Endothelial cell of umbilical vein (primary cell): ENCODE measurements at regions not wholly inside any gene's neighbourhood (a gene's known extent, or its start where the extent isn't known, plus 50 kb on each side); places are given as distances from the start of the nearest gene placed in this dataset.

Experiments used
- BruUV-seq: library from RNA; stranded (reverse); fragments of 400-500 nt; replicated peaks from 2 replicates; lab custom pipeline; 2021; lab: Mats Ljungman, UMichigan
- CTCF ChIA-PET: fragments of 300-600, 350-600 bp; sonication (Branson Sonifier 250); formaldehyde crosslinking; loops from one replicate; lab custom pipeline; 2021; ENCODE audit warnings: antibody characterized with exemption, inconsistent platforms; lab: Charles Lee
- POLR2A ChIA-PET: fragments of 300-600, 350-600 bp; sonication (Branson Sonifier 250); formaldehyde crosslinking; loops from one replicate; lab custom pipeline; 2021; ENCODE audit warnings: antibody characterized with exemption, inconsistent platforms; lab: Charles Lee
- DNase-seq: peaks from one replicate; pipeline ENCODE4 v3.0.0-alpha.2; 2011; ENCODE audit warnings: low read depth, low spot score
- FAIRE-seq: peaks from 2 replicates; lab custom pipeline; 2011; peaks lifted over from hg19 to GRCh38; lab: Jason Lieb, UNC
- H2AFZ ChIP-seq: 2 replicates; pipeline ENCODE4 v1.6.0; 2012; ENCODE audit warnings: low read depth, low read length, control low read depth, inconsistent platforms
- H3K27ac ChIP-seq: 2 replicates; pipeline ENCODE4 v1.5.1; 2011; ENCODE audit warnings: low read depth, mild to moderate bottlenecking, control low read depth, low read length, moderate library complexity; ENCODE audit not compliant: insufficient read depth
- H3K27me3 ChIP-seq, 2 experiments: 2 replicates each; pipeline versions ENCODE4 v1.6.0 to v1.6.1; 2011; ENCODE audit warnings: low read length in 2 of 2, mixed read lengths in 1 of 2; ENCODE audit not compliant: control insufficient read depth in 2 of 2, insufficient read depth in 2 of 2
- H3K36me3 ChIP-seq, 2 experiments: 2 replicates in 1 of 2; 3 replicates in 1 of 2; pipeline ENCODE4 v1.5.1; 2011; ENCODE audit warnings: low read length in 2 of 2, mild to moderate bottlenecking in 1 of 2, moderate library complexity in 1 of 2; ENCODE audit not compliant: control insufficient read depth in 2 of 2, insufficient read depth in 2 of 2; ENCODE audit errors: extremely low read depth in 1 of 2
- H3K4me1 ChIP-seq: 3 replicates; pipeline ENCODE4 v1.5.1; 2011; ENCODE audit warnings: mild to moderate bottlenecking, low read length; ENCODE audit not compliant: control insufficient read depth, insufficient read depth; ENCODE audit errors: extremely low read depth
- H3K4me2 ChIP-seq: 2 replicates; pipeline ENCODE4 v1.6.1; 2011; ENCODE audit warnings: low read length, control low read depth, mixed read lengths; ENCODE audit not compliant: insufficient read depth
- H3K4me3 ChIP-seq, 3 experiments: fragments of 200-600 bp in 1 of 3; sonication (generic), shearing (Covaris generic) in 1 of 3; replicated peaks in 1 of 3; 2 replicates each; pipeline ENCODE4 v1.5.1; 2011 to 2016; ENCODE audit warnings: control low read depth in 3 of 3, low read length in 3 of 3, mild to moderate bottlenecking in 2 of 3, inconsistent platforms in 1 of 3, low read depth in 1 of 3, moderate library complexity in 1 of 3; ENCODE audit not compliant: insufficient read depth in 1 of 3
- H3K79me2 ChIP-seq: 2 replicates; pipeline ENCODE4 v1.6.0; 2012; ENCODE audit warnings: low read length, inconsistent platforms; ENCODE audit not compliant: control insufficient read depth, insufficient read depth
- H3K9ac ChIP-seq: replicated peaks from 2 replicates; pipeline ENCODE3; 2011; ENCODE audit warnings: low read length, control low read depth; ENCODE audit not compliant: insufficient read depth; ENCODE audit errors: extremely low read depth
- H3K9me1 ChIP-seq: replicated peaks from 3 replicates; pipeline ENCODE4 v1.6.0; 2011; ENCODE audit warnings: mild to moderate bottlenecking, low read length; ENCODE audit not compliant: control insufficient read depth, insufficient read depth; ENCODE audit errors: extremely low read depth
- H3K9me3 ChIP-seq: replicated peaks from 2 replicates; pipeline ENCODE4 v1.5.1; 2012; ENCODE audit warnings: low read length, inconsistent platforms; ENCODE audit not compliant: control insufficient read depth, insufficient read depth
- H4K20me1 ChIP-seq: replicated peaks from 2 replicates; pipeline ENCODE3; 2011; ENCODE audit warnings: mild to moderate bottlenecking, low read length; ENCODE audit not compliant: control insufficient read depth, insufficient read depth; ENCODE audit errors: extremely low read depth
- CTCF ChIP-seq, 2 donors: IDR thresholded peaks; 1 replicate in 1 of 2; 2 replicates in 1 of 2; pipeline ENCODE4 v1.5.1; 2011; ENCODE audit warnings: low read length in 2 of 2, mild to moderate bottlenecking in 2 of 2, moderate library complexity in 2 of 2, control low read depth in 1 of 2, inconsistent platforms in 1 of 2, low read depth in 1 of 2; ENCODE audit not compliant: insufficient read depth in 1 of 2; ENCODE audit errors: extremely low read depth in 1 of 2
- EZH2 ChIP-seq: IDR thresholded peaks from 2 replicates; pipeline ENCODE4 v1.6.1; 2012; ENCODE audit warnings: borderline replicate concordance, low read depth, mild to moderate bottlenecking, moderate library complexity, low read length, inconsistent platforms; ENCODE audit not compliant: severe bottlenecking
- FOS ChIP-seq: IDR thresholded peaks from 2 replicates; pipeline ENCODE4 v1.6.1; 2011; ENCODE audit warnings: mild to moderate bottlenecking, low read length, moderate library complexity, borderline replicate concordance; ENCODE audit not compliant: insufficient read depth
- GATA2 ChIP-seq: IDR thresholded peaks from 2 replicates; pipeline ENCODE4 v1.7.0; 2011; ENCODE audit warnings: low read depth, mild to moderate bottlenecking, moderate library complexity, mixed read lengths, low read length; ENCODE audit not compliant: insufficient read length, insufficient read depth
- JUN ChIP-seq: IDR thresholded peaks from 2 replicates; pipeline ENCODE4 v1.6.1; 2011; ENCODE audit warnings: borderline replicate concordance, low read depth; ENCODE audit not compliant: insufficient read length, insufficient read depth
- MAX ChIP-seq: IDR thresholded peaks from 2 replicates; pipeline ENCODE4 v1.6.1; 2011; ENCODE audit not compliant: insufficient read depth, insufficient read length
- MYC ChIP-seq: IDR thresholded peaks from one replicate; pipeline ENCODE4 v1.6.1; 2011; ENCODE audit warnings: mild to moderate bottlenecking, low read depth, low read length
- POLR2A ChIP-seq: IDR thresholded peaks from 2 replicates; pipeline ENCODE4 v1.6.1; 2012; ENCODE audit warnings: low read depth, mild to moderate bottlenecking, control low read depth, low read length
- POLR2AphosphoS5 ChIP-seq: IDR thresholded peaks from 2 replicates; pipeline ENCODE4 v1.6.1; 2012; ENCODE audit warnings: low read depth, mild to moderate bottlenecking, control low read depth, low read length, moderate library complexity; ENCODE audit not compliant: insufficient read depth
- dilution Hi-C: fragments of 300-500 bp; cut with MboI; formaldehyde crosslinking; loops from one replicate; pipeline ENCODE4 v1.15.0; 2019; ENCODE audit warnings: low sequenced_read_pairs; ENCODE audit not compliant: extremely low pct_ligation_motif_present
- intact Hi-C: fragments of 100-400 bp; cut with micrococcal nuclease; formaldehyde crosslinking; loops from one replicate; pipeline ENCODE4 v1.10.0; 2022

DNA sequence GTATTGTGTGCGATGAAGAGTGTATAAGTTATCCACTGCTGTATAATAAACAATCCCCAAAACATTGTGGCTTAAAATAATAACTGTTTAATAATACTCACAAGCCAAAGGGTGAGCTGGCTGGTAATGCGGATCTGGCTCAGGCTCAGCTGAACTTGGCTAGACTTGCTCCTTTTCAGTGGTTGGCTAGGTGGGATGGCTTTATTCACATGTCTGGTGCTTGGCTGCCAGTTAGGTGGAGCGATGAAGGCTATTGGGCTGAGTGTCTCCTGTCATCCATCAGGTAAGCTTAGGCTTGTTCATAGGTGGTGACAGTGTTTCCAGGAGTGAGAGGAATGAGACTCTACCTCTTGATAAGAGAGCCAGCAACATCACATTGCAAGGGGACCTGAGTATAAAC lies 135.0 kb upstream of the ASCC3 start:
- Histone ChIP-seq H3K27me3 (no peaks in the 10 kb centered on the region), H4K20me1 (no peaks in the 10 kb centered on the region), H3K79me2 (no peaks in the 10 kb centered on the region), H3K27ac (no peak overlapping the region), H3K4me2 (no peak overlapping the region), H3K4me1 (no peaks in the 10 kb centered on the region), H3K4me3 (no peak overlapping the region), H3K9me3 (no peaks in the 10 kb centered on the region), H3K36me3 (no peaks in the 10 kb centered on the region), H2AFZ (no peak overlapping the region), H3K9me1 (no peaks in the 10 kb centered on the region), H3K9ac (no peak overlapping the region)
- BruUV-seq, result no TSS peak
- intact Hi-C loops (no loop called here), dilution Hi-C loops (no loop called here)
- FAIRE-seq (no peak), DNase-seq (no peak)
- ChIA-PET POLR2A (no interaction called here), CTCF (no interaction called here)
- TF ChIP-seq JUN (no peak), FOS (no peak), MAX (no peak), GATA2 (no peak), EZH2 (no peak), MYC (no peak)

GRCh38 chr6:101018157-101018556 lies 137.0 kb upstream of the ASCC3 start:
- BruUV-seq, result no TSS peak
- no peak overlapping the region for H3K4me3 ChIP-seq
- no peak overlapping the region for H3K9ac ChIP-seq
- intact Hi-C loops (no loop called here), dilution Hi-C loops (no loop called here)
- ChIA-PET POLR2A (no interaction called here), CTCF (no interaction called here)
- H3K9me3 ChIP-seq, result no peaks in the 10 kb centered on the region
- H4K20me1 ChIP-seq, result no peaks in the 10 kb centered on the region
- H3K27me3 ChIP-seq, result no peaks in the 10 kb centered on the region
- FAIRE-seq (no peak), DNase-seq (no peak)
- H3K4me2 ChIP-seq, result no peak overlapping the region
- no peaks in the 10 kb centered on the region for H3K79me2 ChIP-seq
- H2AFZ ChIP-seq, result no peak overlapping the region
- H3K9me1 ChIP-seq, result no peaks in the 10 kb centered on the region
- TF ChIP-seq GATA2 (no peak), CTCF (IDR thresholded peaks at IDR 0.05; ENCODE audit: extremely low read depth in 1 of 2, insufficient read depth in 1 of 2, low read depth in 1 of 2, low read length in 2 of 2) (no peak), FOS (no peak), MAX (no peak), MYC (no peak), JUN (no peak), POLR2A (no peak), EZH2 (no peak), POLR2AphosphoS5 (no peak)
- no peaks in the 10 kb centered on the region for H3K36me3 ChIP-seq
- no peaks in the 10 kb centered on the region for H3K4me1 ChIP-seq
- no peak overlapping the region for H3K27ac ChIP-seq
